ENCODE measurements at regions not wholly inside any gene's neighbourhood (a gene's known extent, or its start where the extent isn't known, plus 50 kb on each side); places are given as distances from the start of the nearest gene placed in this dataset.

DNA sequence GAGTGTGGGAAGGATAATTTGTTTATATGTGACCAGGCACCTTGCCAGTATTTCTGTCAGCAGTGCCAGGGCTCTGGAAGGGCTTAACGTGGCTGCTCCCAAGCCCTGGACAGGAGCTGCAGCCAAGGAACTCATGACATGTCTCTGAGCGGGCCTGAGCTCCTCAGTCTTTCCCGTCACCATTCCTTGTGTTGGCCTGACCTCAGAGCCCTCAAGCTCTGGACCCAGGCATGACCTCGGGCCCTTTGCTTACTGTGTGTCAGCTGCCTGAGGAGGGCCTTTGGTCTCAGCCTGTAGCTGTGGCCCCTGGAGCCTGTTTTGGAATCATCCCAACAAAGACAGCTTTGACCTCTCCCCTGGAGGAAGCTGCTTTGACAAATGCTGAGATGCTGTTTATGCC lies 264.1 kb upstream of the PLET1 start:
- no peak for TF ChIP-seq TAF1 (conservative IDR thresholded peaks at IDR 0.05)
- TF ChIP-seq, protein P1, sequence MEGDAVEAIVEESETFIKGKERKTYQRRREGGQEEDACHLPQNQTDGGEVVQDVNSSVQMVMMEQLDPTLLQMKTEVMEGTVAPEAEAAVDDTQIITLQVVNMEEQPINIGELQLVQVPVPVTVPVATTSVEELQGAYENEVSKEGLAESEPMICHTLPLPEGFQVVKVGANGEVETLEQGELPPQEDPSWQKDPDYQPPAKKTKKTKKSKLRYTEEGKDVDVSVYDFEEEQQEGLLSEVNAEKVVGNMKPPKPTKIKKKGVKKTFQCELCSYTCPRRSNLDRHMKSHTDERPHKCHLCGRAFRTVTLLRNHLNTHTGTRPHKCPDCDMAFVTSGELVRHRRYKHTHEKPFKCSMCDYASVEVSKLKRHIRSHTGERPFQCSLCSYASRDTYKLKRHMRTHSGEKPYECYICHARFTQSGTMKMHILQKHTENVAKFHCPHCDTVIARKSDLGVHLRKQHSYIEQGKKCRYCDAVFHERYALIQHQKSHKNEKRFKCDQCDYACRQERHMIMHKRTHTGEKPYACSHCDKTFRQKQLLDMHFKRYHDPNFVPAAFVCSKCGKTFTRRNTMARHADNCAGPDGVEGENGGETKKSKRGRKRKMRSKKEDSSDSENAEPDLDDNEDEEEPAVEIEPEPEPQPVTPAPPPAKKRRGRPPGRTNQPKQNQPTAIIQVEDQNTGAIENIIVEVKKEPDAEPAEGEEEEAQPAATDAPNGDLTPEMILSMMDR (IDR thresholded peaks at IDR 0.05; ENCODE audit: low read depth, low read length, missing input control), result no peak
- TF ChIP-seq EGR1 (IDR thresholded peaks at IDR 0.05; ENCODE audit: low read depth in 2 of 2), result no peak
- peak; percentile 78 for TF ChIP-seq NR2F2 (IDR thresholded peaks at IDR 0.05)
- no peak for TF ChIP-seq FOXA2 (IDR thresholded peaks at IDR 0.05)
- TF ChIP-seq, protein P2, sequence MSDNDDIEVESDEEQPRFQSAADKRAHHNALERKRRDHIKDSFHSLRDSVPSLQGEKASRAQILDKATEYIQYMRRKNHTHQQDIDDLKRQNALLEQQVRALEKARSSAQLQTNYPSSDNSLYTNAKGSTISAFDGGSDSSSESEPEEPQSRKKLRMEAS (IDR thresholded peaks at IDR 0.05), result no peak
- TF ChIP-seq, protein P3, sequence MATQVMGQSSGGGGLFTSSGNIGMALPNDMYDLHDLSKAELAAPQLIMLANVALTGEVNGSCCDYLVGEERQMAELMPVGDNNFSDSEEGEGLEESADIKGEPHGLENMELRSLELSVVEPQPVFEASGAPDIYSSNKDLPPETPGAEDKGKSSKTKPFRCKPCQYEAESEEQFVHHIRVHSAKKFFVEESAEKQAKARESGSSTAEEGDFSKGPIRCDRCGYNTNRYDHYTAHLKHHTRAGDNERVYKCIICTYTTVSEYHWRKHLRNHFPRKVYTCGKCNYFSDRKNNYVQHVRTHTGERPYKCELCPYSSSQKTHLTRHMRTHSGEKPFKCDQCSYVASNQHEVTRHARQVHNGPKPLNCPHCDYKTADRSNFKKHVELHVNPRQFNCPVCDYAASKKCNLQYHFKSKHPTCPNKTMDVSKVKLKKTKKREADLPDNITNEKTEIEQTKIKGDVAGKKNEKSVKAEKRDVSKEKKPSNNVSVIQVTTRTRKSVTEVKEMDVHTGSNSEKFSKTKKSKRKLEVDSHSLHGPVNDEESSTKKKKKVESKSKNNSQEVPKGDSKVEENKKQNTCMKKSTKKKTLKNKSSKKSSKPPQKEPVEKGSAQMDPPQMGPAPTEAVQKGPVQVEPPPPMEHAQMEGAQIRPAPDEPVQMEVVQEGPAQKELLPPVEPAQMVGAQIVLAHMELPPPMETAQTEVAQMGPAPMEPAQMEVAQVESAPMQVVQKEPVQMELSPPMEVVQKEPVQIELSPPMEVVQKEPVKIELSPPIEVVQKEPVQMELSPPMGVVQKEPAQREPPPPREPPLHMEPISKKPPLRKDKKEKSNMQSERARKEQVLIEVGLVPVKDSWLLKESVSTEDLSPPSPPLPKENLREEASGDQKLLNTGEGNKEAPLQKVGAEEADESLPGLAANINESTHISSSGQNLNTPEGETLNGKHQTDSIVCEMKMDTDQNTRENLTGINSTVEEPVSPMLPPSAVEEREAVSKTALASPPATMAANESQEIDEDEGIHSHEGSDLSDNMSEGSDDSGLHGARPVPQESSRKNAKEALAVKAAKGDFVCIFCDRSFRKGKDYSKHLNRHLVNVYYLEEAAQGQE (IDR thresholded peaks at IDR 0.05), result no peak
- TF ChIP-seq SP1 (IDR thresholded peaks at IDR 0.05), result no peak
- no peak for TF ChIP-seq RXRA (IDR thresholded peaks at IDR 0.05)
- TF ChIP-seq GABPA (IDR thresholded peaks at IDR 0.05 in 1 of 2, conservative IDR thresholded peaks at IDR 0.05 in 1 of 2), result no peak
- TF ChIP-seq HNF4A (conservative IDR thresholded peaks at IDR 0.05), result no peak

Measured in liver (tissue), 3 donors.